Osteocyte (in vitro differentiated cells): ENCODE measurements at regions not wholly inside any gene's neighbourhood (a gene's known extent, or its start where the extent isn't known, plus 50 kb on each side); places are given as distances from the start of the nearest gene placed in this dataset.
A peak's percentile ranks its signal among the peaks of the same experiment; 100 is the strongest.

ENCODE experiments used
- DNase-seq: peaks from one replicate; pipeline ENCODE4 v3.0.0; 2021; ENCODE audit warnings: mixed read lengths; ENCODE audit not compliant: unreplicated experiment; ENCODE audit errors: extremely low spot score
- H3K27ac Mint-ChIP-seq: one replicate; pipeline ENCODE4 v1.8.0; 2021; ENCODE audit warnings: mild to moderate bottlenecking, mixed read lengths; ENCODE audit not compliant: unreplicated experiment
- H3K27me3 Mint-ChIP-seq: one replicate; pipeline ENCODE4 v1.8.0; 2021; ENCODE audit warnings: mixed read lengths; ENCODE audit not compliant: unreplicated experiment
- H3K36me3 Mint-ChIP-seq: one replicate; pipeline ENCODE4 v1.8.0; 2021; ENCODE audit warnings: mixed read lengths; ENCODE audit not compliant: unreplicated experiment
- H3K4me1 Mint-ChIP-seq: one replicate; pipeline ENCODE4 v1.8.0; 2021; ENCODE audit warnings: mixed read lengths; ENCODE audit not compliant: unreplicated experiment
- H3K4me3 Mint-ChIP-seq: one replicate; pipeline ENCODE4 v1.8.0; 2021; ENCODE audit warnings: mild to moderate bottlenecking, moderate library complexity, mixed read lengths; ENCODE audit not compliant: unreplicated experiment
- H3K9me3 Mint-ChIP-seq: one replicate; pipeline ENCODE4 v1.8.0; 2021; ENCODE audit warnings: mixed read lengths; ENCODE audit not compliant: unreplicated experiment
- TF ChIP-seq, protein P1 (sequence below): fragments of 200-600 bp; sonication (generic); IDR thresholded peaks from 2 replicates; pipeline ENCODE4 v1.5.0; 2021; ENCODE audit warnings: antibody characterized with exemption, mild to moderate bottlenecking, moderate library complexity

DNA sequence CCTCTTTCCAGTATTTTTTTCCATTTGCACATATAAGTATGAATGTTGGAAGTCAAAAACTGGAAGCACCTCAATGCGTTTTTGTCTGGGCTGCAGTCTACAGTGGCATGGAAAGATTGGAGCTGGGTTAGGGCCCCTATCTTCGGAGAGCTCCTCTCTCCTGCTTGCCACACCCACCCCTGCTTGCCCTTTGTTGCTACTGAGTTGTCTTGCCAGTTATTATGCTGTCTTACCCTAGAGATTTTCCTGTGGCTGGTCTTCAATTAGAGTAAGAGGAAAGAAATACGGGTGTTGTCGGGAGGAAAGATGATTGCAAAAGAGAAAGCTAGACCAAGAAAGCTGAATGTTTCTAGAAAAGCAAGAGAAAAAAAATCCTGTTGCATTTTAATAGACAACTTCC, 228.9 kb upstream of the CELF2 start:
- Mint-ChIP-seq H3K27me3 (no peaks in the 10 kb centered on the region), H3K27ac (peak overlapping the region; percentile 57), H3K4me3 (no peak overlapping the region), H3K36me3 (peaks cover 12% of the 10 kb centered on the region), H3K9me3 (peaks cover 4% of the 10 kb centered on the region), H3K4me1 (peaks cover 60% of the 10 kb centered on the region)
- TF ChIP-seq, protein P1, sequence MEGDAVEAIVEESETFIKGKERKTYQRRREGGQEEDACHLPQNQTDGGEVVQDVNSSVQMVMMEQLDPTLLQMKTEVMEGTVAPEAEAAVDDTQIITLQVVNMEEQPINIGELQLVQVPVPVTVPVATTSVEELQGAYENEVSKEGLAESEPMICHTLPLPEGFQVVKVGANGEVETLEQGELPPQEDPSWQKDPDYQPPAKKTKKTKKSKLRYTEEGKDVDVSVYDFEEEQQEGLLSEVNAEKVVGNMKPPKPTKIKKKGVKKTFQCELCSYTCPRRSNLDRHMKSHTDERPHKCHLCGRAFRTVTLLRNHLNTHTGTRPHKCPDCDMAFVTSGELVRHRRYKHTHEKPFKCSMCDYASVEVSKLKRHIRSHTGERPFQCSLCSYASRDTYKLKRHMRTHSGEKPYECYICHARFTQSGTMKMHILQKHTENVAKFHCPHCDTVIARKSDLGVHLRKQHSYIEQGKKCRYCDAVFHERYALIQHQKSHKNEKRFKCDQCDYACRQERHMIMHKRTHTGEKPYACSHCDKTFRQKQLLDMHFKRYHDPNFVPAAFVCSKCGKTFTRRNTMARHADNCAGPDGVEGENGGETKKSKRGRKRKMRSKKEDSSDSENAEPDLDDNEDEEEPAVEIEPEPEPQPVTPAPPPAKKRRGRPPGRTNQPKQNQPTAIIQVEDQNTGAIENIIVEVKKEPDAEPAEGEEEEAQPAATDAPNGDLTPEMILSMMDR, result no peak
- no peak for DNase-seq

DNA sequence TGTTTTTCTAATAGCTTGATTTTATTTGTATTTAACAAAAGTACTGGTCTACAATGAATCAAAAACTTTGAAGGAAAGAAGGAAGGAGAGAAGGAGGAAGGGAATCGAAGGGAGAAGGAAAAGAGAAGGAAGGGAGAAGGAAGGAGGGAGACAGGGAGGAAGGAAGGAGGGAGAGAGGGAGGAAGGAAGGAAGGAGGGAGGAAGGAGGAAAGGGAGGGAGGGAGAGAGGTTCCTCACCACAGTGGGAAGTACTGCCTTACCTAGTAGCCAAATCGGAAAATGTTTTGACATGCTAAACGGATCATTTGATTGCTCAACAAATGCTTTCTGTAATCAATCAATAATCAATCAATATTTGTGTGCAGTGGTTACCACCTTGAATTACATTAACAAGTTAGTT, 225.8 kb upstream of the CELF2 start:
- no peak for DNase-seq
- peaks cover 8% of the 10 kb centered on the region for H3K36me3 Mint-ChIP-seq
- peaks cover 4% of the 10 kb centered on the region for H3K9me3 Mint-ChIP-seq
- H3K27me3 Mint-ChIP-seq, result no peaks in the 10 kb centered on the region
- TF ChIP-seq, protein P1, result no peak
- H3K27ac Mint-ChIP-seq, result peak overlapping the region; percentile 92
- H3K4me1 Mint-ChIP-seq, result peaks cover 70% of the 10 kb centered on the region
- H3K4me3 Mint-ChIP-seq, result peak overlapping the region; percentile 55

DNA sequence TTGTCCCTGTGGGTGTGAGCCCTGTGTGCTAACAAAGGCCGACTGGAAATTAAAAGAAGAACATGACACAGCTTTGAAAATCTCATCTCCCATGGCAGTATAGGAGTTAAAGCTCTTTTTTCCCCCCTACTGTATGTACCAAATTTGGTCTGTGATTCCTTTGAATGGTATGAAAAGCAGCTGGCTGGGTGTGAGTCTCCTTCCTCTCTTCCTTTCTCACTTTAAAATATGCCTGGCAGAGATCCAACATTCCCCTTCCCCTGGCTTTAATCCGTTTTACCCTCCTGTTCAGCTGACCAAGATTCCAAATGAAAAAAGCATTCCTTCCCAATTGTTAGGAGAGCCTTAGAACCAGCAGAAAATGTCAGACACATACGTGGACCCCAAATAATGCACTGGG, 225.0 kb upstream of the CELF2 start:
- TF ChIP-seq, protein P1, result no peak
- no peak for DNase-seq
- Mint-ChIP-seq H3K4me1 (peaks cover 70% of the 10 kb centered on the region), H3K27ac (peak overlapping the region; percentile 92), H3K36me3 (peaks cover 8% of the 10 kb centered on the region), H3K27me3 (no peaks in the 10 kb centered on the region), H3K9me3 (peaks cover 4% of the 10 kb centered on the region), H3K4me3 (peak overlapping the region; percentile 55)

DNA sequence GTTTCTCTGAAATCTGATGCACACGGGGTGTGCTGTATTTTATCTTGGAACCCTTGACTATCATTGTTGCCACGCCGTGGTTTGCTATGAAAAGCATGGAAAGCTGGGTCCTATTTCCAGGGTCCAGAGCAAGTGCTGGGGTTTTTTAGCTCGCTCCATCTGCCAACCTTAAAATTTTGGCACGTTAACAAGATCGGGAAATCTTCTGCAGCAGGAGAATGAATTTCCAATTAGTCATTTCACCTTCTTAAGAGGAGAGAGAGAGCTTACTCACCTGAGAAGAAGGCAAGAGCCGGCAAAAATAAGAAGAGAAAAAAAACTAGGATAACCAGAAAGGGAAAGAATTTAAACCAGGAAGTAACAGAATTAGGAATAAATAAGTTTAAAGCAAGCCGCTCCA, 223.6 kb upstream of the CELF2 start:
- no peak for DNase-seq

DNA sequence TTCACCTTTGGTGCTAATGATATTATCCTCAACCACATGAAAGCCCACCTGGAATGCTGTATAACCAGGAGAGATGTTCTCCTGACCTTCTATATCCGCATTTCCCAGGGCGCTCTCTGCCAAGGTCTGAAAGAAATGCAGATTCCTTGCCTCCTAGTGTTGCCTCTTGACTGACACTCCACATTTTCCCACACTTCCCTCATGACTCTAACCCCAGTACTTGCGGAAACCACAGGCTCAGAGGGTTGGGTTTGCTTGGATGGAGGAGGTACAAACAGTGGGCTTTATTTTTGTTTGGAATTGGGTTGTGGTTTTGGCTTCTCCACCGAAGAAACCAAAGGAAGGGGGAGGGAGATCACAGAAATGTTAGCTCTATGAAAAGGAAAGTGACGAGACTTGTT, 222.9 kb upstream of the CELF2 start:
- H3K4me3 Mint-ChIP-seq, result peak overlapping the region; percentile 59
- H3K27ac Mint-ChIP-seq, result peak overlapping the region; percentile 92
- peaks cover 8% of the 10 kb centered on the region for H3K36me3 Mint-ChIP-seq
- H3K27me3 Mint-ChIP-seq, result no peaks in the 10 kb centered on the region
- H3K9me3 Mint-ChIP-seq, result peaks cover 4% of the 10 kb centered on the region
- no peak for DNase-seq
- H3K4me1 Mint-ChIP-seq, result peaks cover 76% of the 10 kb centered on the region
- TF ChIP-seq, protein P1, result no peak

More for the DNA sequence above, 223.6 kb upstream of the CELF2 start:
- Mint-ChIP-seq H3K36me3 (peaks cover 8% of the 10 kb centered on the region), H3K9me3 (peaks cover 4% of the 10 kb centered on the region), H3K4me1 (peaks cover 74% of the 10 kb centered on the region), H3K4me3 (peak overlapping the region; percentile 59), H3K27ac (peak overlapping the region; percentile 92), H3K27me3 (no peaks in the 10 kb centered on the region)
- TF ChIP-seq, protein P1, result no peak
